HG03442 (cell line): ENCODE measurements at regions not wholly inside any gene's neighbourhood (a gene's known extent, or its start where the extent isn't known, plus 50 kb on each side); places are given as distances from the start of the nearest gene placed in this dataset.
"Not testable (repeated sequence)": the region's sequence is repeated elsewhere in the genome, so short reads cannot be mapped to it uniquely, and the experiment has no call there.

ENCODE experiments used
- ATAC-seq: cut with Tn5 transposase; IDR thresholded peaks from one replicate; pipeline ENCODE4 v1.9.1; 2021; ENCODE audit warnings: mild to moderate bottlenecking, moderate library complexity; ENCODE audit not compliant: unreplicated experiment

DNA sequence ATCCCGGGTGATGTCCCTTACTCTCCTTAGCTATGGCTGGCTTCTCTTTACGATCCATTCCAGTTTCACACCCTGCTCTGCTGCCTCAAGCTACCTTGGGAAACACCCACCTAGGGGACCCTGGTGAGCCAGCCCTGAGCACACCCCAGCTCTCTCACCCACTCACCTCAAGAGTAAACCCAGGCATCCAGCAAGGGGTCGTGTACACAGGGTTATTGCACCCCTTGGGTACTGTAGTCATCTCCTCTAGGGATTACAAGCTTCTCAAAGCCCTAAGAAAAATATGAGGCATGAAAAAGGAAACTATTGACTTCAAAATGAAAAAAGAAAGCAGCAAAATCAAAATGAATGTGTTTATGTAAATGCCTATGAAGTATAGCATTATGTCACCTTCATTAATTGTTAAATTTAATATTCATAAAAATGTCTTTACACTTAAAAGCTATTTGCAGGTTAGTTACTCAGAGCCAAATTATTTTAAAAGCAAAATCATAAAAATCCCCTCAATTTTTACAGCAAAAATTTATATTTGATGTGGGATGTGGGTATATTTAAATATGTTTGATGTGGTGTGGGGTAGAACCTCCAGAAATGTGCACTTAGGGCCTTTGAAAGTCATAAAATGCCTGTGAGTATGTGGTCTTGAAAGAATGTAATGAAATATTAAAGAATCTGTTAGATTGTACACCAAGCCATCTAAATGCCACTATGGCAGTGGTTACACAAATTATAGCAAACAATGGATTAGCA, 190.3 kb downstream of the C1orf94 start:
- ATAC-seq = no peak

- no peak for ATAC-seq
Measured at GRCh38 chr1:34367954-34368353, 191.2 kb downstream of the C1orf94 start.

- ATAC-seq = no peak
Measured at GRCh38 chr1:34369701-34370455, 193.2 kb downstream of the C1orf94 start.

GRCh38 chr1:34370748-34371147, 194.0 kb downstream of the C1orf94 start:
- ATAC-seq = no peak

DNA sequence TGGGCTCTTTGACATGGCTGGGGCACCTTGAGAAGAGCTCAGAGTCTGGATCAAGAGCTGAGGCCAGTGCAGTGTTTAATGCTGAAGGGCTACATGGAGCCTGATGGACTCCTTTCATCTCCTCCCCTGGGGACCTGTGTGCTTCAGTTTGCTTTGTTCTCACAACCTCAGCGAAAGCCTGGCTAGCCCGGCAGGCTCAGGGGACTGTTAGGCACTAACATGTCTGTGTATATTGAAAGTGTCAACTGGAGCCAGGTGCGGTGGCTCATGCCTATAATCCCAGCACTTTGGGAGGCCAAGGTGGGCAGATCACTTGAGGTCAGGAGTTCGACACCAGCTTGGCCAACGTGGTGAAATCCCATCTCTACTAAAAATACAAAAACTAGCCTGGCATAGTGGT, 194.5 kb downstream of the C1orf94 start:
- ATAC-seq = not testable (repeated sequence)

DNA sequence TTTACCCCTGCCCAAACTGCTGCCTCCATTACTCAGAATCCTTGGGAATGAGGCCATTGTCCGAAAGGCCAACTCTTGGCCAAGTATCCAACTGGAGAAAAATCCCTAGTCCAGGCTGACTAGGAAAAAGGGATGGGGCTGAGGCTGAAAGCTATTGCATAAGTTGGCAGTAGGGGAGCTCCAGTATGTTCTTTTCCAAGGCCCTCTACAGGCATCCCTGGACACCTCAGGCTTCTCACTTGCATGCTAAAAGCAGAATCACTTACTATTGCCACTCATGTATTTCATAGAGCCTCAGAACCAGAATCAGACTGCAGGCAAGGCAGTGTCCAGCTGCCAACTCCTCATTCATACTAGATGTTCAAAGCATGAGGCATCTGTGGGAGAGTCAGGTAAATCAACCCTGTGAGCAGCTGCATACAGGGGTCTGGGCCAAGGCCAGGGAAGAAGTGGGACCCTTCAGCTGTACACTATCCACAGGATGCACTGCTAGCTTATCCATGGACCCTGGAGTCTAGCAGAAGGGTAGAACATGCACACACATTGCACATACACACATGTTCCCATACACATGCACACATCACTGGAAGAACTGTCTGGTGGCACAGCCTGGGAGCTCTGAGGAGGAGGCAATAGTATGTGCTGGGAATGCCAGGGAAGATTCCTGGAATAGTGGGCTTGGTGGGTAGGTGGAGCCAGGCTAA, 195.3 kb downstream of the C1orf94 start:
- ATAC-seq = no peak

GRCh38 chr1:34372891-34373290, 196.2 kb downstream of the C1orf94 start:
- no peak for ATAC-seq

GRCh38 chr1:34373912-34374311, 197.2 kb downstream of the C1orf94 start:
- ATAC-seq = no peak

DNA sequence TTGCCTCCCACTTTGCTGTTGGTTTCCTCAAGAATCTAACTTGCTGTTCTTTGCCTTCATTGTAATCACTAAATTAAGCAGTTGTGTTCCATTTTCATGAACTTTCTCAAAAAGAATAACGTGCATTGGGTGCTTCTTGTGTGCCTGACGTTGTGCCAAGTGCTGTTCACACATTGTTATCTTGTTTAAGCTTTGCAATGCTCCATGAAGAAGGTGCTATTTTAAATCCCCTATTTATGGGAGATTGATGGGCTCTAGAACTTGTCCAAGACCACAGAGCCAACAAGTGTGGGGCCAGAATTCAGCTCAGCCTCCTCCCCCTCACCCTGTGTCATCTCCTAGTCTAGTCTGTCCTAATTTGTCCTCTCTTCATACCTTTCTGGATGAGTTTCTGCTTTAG, 199.8 kb downstream of the C1orf94 start:
- no peak for ATAC-seq

GRCh38 chr1:34378968-34379856, 202.5 kb downstream of the C1orf94 start:
- no peak for ATAC-seq

DNA sequence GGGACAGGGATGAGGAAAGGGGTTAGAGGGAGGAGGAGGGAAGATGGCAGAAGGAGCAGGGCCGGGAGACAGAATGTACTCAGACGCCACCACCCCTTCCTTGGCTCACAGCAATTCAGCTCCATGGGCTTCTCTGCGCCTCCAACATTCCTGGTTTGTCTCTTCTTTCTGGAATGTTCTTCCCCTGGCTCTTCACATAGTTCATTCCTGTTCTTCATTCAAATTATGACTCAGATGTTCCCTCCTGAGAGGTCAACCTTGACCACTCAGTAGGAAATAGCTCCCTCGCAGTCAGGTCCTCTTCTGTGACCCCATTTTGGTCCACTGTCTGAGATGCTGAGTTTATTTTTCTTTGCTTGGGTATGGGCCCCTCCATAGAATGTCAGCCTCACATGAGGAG, 203.2 kb downstream of the C1orf94 start:
- ATAC-seq = no peak

- ATAC-seq = no peak
Measured at GRCh38 chr1:34380526-34381124, 203.9 kb downstream of the C1orf94 start.

DNA sequence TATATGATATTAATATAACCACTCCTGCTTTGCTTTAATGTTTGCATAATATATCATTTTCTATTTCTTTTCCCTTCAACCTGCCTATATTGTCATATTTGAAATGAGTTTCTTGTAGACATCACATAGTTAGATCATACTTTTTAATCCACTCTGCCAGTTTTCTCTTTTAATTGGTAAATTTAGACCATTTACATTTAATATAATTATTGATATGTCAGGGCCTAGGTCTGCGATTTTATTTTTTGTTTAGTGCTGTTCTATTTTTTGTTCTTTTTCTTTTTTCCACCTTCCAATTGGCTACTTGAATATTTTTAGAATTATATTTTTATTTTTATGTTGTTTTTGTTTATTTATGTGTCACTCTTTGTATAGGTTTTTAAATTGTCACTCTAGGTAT, 213.3 kb downstream of the C1orf94 start:
- ATAC-seq = no peak

- no peak for ATAC-seq
Measured at GRCh38 chr1:34396042-34396441, 219.3 kb downstream of the C1orf94 start.

DNA sequence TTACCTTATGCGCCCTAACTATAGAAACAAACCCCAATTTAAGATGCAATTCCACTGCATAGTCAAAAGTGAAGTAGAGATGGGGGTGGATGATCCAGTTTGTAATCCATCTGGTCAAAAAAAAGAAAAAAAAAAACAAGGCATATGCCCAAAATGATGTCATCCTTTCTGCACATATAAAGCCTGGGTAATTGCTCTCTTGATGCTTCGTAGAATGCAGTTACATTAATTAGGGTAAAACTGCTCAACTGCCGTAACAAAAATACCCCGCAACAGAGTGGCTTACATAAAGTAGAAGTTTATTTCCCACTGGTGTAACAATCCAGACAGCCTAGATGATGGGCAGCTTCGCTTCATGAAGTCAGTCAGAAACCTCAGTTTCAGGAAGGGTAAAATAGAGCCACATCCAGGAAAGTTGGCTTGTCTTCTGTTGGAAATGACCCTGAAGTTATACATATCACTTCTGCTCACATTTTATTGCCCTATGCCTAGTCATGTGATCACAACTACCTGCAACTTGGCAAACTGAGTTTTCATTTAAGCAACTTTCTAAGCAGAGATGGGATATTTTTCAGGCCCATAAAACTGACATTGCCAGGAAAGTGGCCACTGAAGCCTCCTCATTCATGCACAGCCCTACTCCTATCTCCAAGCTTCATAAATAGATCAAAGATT, 221.7 kb downstream of the C1orf94 start:
- no peak for ATAC-seq

GRCh38 chr1:34398916-34399275, 222.2 kb downstream of the C1orf94 start:
- ATAC-seq = no peak

DNA sequence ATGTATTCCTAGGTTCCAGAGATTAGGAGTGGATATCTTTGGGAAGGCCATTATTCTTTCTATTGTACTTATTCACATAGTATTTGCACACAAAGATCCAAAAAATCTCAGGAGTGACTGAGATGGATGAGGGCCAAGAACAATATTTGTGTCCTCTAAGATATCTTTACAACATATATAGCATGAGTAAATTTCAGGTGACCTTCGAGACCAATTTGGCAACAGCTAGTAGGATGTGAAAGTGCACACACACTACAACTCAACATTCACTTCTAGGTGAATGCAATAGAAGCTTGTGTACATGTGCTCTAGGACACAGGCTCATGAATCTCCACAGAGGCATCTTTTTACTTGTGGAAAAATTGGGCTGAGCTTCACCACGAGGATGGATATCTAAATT, 224.0 kb downstream of the C1orf94 start:
- ATAC-seq = no peak

- ATAC-seq = no peak
Measured at GRCh38 chr1:34403156-34403555, 226.4 kb downstream of the C1orf94 start.

- ATAC-seq = no peak
Measured at GRCh38 chr1:34404804-34405203, 228.1 kb downstream of the C1orf94 start.
